ENCODE measurements at regions not wholly inside any gene's neighbourhood (a gene's known extent, or its start where the extent isn't known, plus 50 kb on each side); places are given as distances from the start of the nearest gene placed in this dataset.
A peak's percentile ranks its signal among the peaks of the same experiment; 100 is the strongest.
"Not testable (repeated sequence)": the region's sequence is repeated elsewhere in the genome, so short reads cannot be mapped to it uniquely, and the experiment has no call there.

GRCh38 chr3:135646873-135647272, 318.7 kb upstream of the PPP2R3A start:
- no peak for DNase-seq

GRCh38 chr3:135649361-135649760, 316.2 kb upstream of the PPP2R3A start:
- DNase-seq, result no peak

- no peak for DNase-seq
Measured at GRCh38 chr3:135650309-135650708, 315.2 kb upstream of the PPP2R3A start.

- no peak for DNase-seq
Measured at GRCh38 chr3:135652388-135652787, 313.1 kb upstream of the PPP2R3A start.

GRCh38 chr3:135655328-135655727, 310.2 kb upstream of the PPP2R3A start:
- no peak for DNase-seq

GRCh38 chr3:135658451-135658850, 307.1 kb upstream of the PPP2R3A start:
- DNase-seq, result not testable (repeated sequence)

GRCh38 chr3:135667061-135667460, 298.5 kb upstream of the PPP2R3A start:
- DNase-seq, result no peak

GRCh38 chr3:135674508-135674907, 291.0 kb upstream of the PPP2R3A start:
- DNase-seq, result no peak

GRCh38 chr3:135678386-135678785, 287.1 kb upstream of the PPP2R3A start:
- DNase-seq, result no peak

- DNase-seq, result no peak
Measured at GRCh38 chr3:135688003-135688402, 277.5 kb upstream of the PPP2R3A start.

GRCh38 chr3:135690664-135691063, 274.9 kb upstream of the PPP2R3A start:
- DNase-seq, result no peak

- DNase-seq, result no peak
Measured at GRCh38 chr3:135691240-135691639, 274.3 kb upstream of the PPP2R3A start.

- no peak for DNase-seq
Measured at GRCh38 chr3:135694142-135694541, 271.4 kb upstream of the PPP2R3A start.

- DNase-seq, result no peak
Measured at GRCh38 chr3:135699741-135700140, 265.8 kb upstream of the PPP2R3A start.

- no peak for DNase-seq
Measured at GRCh38 chr3:135706758-135707375, 258.7 kb upstream of the PPP2R3A start.

- no peak for DNase-seq
Measured at GRCh38 chr3:135719449-135719848, 246.1 kb upstream of the PPP2R3A start.

- DNase-seq, result no peak
Measured at GRCh38 chr3:135728007-135728721, 237.4 kb upstream of the PPP2R3A start.

- DNase-seq, result no peak
Measured at GRCh38 chr3:135731546-135731945, 234.0 kb upstream of the PPP2R3A start.

- peak; percentile 6 for DNase-seq
Measured at GRCh38 chr3:135736740-135737139, 228.8 kb upstream of the PPP2R3A start.

- DNase-seq, result no peak
Measured at GRCh38 chr3:135739779-135740178, 225.7 kb upstream of the PPP2R3A start.

- DNase-seq, result no peak
Measured at GRCh38 chr3:135740211-135740610, 225.3 kb upstream of the PPP2R3A start.

- DNase-seq, result no peak
Measured at GRCh38 chr3:135740751-135741150, 224.8 kb upstream of the PPP2R3A start.

- DNase-seq, result no peak
Measured at GRCh38 chr3:135751991-135752390, 213.5 kb upstream of the PPP2R3A start.

GRCh38 chr3:135752851-135753250, 212.7 kb upstream of the PPP2R3A start:
- DNase-seq, result peak; percentile 5

GRCh38 chr3:135753506-135753905, 212.0 kb upstream of the PPP2R3A start:
- no peak for DNase-seq

Data from fibroblast of upper back skin (primary cell).